ENCODE measurements at regions not wholly inside any gene's neighbourhood (a gene's known extent, or its start where the extent isn't known, plus 50 kb on each side); places are given as distances from the start of the nearest gene placed in this dataset.

DNA sequence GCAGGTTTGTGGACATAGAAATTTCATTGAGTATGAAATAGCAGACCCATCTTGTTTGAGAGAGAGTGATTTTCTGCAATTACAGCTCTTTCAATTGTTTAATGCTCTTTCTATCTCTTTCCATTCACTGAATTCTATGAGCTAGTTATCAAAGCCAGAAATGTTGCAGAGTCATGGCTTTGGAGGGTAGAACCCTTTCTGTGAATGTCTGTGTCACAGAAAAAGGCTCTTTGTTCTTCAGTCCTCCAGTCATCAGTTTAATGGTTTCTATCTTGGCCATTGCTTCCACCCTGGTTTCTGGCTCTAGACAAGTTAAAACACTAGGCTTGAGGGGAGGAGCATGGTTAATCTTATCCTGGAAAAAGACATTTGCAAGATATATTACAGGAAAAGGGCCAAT, 655.0 kb downstream of the STK39 start:
- Histone ChIP-seq H2AFZ (ENCODE audit: low read depth, low read length) (no peak overlapping the region), H3K36me3 (replicated peaks; ENCODE audit: low read depth, low read length) (no peaks in the 10 kb centered on the region), H3K4me2 (ENCODE audit: low read length) (no peak overlapping the region), H3K79me2 (ENCODE audit: low read length) (no peaks in the 10 kb centered on the region), H3K27ac (ENCODE audit: low read length) (no peak overlapping the region), H3K4me1 (ENCODE audit: low read length) (peaks cover 18% of the 10 kb centered on the region), H3K9ac (ENCODE audit: low read length) (no peak overlapping the region), H4K20me1 (ENCODE audit: insufficient read depth, low read length) (no peaks in the 10 kb centered on the region), H3K9me3 (ENCODE audit: insufficient read depth, low read length) (no peaks in the 10 kb centered on the region), H3K4me3 (ENCODE audit: low read length) (no peak overlapping the region), H3K27me3 (ENCODE audit: low read depth, low read length) (no peaks in the 10 kb centered on the region)
- TF ChIP-seq EZH2phosphoT487 (IDR thresholded peaks at IDR 0.05; ENCODE audit: low read depth) = no peak
- TF ChIP-seq, protein P1, sequence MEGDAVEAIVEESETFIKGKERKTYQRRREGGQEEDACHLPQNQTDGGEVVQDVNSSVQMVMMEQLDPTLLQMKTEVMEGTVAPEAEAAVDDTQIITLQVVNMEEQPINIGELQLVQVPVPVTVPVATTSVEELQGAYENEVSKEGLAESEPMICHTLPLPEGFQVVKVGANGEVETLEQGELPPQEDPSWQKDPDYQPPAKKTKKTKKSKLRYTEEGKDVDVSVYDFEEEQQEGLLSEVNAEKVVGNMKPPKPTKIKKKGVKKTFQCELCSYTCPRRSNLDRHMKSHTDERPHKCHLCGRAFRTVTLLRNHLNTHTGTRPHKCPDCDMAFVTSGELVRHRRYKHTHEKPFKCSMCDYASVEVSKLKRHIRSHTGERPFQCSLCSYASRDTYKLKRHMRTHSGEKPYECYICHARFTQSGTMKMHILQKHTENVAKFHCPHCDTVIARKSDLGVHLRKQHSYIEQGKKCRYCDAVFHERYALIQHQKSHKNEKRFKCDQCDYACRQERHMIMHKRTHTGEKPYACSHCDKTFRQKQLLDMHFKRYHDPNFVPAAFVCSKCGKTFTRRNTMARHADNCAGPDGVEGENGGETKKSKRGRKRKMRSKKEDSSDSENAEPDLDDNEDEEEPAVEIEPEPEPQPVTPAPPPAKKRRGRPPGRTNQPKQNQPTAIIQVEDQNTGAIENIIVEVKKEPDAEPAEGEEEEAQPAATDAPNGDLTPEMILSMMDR (IDR thresholded peaks at IDR 0.05; ENCODE audit: low read depth, low read length) = no peak

DNA sequence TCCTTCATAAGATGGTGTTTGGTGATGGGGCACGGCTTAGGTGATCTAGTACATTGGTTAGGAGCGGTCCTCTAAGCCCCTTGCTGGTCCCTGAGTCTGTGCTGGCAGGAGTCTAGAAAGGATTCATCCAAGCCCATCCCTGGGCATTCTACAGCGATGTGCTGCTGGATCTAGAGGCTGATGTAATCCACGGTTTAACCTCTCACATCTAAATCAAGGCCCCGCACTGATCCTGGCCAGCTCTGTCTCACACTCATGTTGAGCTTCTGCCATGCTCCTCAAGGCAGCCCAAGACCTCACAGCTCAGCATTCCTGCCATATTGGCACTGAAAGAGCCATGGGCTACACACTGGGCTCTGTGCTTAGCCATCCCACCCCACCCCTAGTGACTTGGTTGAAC, 664.8 kb downstream of the STK39 start:
- no peaks in the 10 kb centered on the region for H3K36me3 ChIP-seq (replicated peaks; ENCODE audit: low read depth, low read length)
- H3K4me3 ChIP-seq (ENCODE audit: low read length) = no peak overlapping the region
- H2AFZ ChIP-seq (ENCODE audit: low read depth, low read length) = no peak overlapping the region
- no peaks in the 10 kb centered on the region for H4K20me1 ChIP-seq (ENCODE audit: insufficient read depth, low read length)
- H3K9me3 ChIP-seq (ENCODE audit: insufficient read depth, low read length) = no peaks in the 10 kb centered on the region
- no peaks in the 10 kb centered on the region for H3K79me2 ChIP-seq (ENCODE audit: low read length)
- H3K9ac ChIP-seq (ENCODE audit: low read length) = no peak overlapping the region
- no peak overlapping the region for H3K27ac ChIP-seq (ENCODE audit: low read length)
- peaks cover 11% of the 10 kb centered on the region for H3K4me1 ChIP-seq (ENCODE audit: low read length)
- no peak for TF ChIP-seq EZH2phosphoT487 (IDR thresholded peaks at IDR 0.05; ENCODE audit: low read depth)
- TF ChIP-seq, protein P1 (IDR thresholded peaks at IDR 0.05; ENCODE audit: low read depth, low read length) = no peak
- no peak overlapping the region for H3K4me2 ChIP-seq (ENCODE audit: low read length)
- H3K27me3 ChIP-seq (ENCODE audit: low read depth, low read length) = no peaks in the 10 kb centered on the region

DNA sequence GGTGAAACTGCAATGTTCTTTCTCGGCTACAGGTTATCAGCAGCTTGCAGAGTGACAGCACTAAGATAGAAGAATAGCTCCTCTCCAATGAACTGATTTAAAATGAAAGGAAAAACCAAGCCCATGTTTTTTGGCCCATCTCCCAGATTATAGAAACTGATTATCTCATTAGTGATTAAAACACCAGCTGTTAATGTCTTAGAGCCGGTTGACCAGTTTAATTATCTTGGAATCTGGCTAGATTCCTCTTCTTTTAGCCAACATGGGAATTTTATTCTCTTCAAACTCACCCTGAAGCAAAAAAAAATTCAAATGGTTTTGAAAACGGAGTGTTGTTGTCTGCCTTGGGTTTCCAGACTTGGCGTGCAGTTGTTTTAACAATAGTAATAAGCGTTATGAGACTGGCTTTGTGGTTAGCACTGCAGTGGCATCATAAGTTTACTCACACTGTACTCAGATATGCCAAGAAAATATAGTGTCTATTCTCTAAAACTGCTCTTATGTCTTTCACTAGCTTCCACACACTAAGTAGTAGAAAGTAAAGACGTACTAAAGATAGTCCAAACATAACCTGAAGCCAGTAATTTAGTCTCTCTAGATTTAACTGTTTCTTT, 665.3 kb downstream of the STK39 start:
- H3K4me2 ChIP-seq (ENCODE audit: low read length) = peak overlapping the region; percentile 24; the same call in 1 of the 2 replicates
- no peaks in the 10 kb centered on the region for H3K9me3 ChIP-seq (ENCODE audit: insufficient read depth, low read length)
- no peak overlapping the region for H3K27ac ChIP-seq (ENCODE audit: low read length)

DNA sequence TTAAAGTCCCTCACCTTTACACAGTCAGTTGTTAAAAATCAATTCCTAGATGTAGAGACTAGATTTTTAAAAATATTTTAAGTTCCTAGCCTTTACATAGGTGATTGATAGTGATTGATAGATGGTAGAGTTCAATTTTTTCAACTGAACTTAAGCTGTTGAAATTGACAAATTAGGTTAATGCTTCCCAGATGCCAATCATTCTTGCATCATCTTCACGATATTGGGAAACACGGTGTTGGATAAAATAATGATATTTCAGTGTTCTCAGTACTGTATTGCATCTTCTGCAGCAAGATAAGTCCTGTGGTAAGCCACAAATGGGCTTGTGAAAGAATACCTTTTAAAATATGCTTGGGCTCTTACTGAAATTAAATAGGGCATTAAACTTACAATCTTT, 667.6 kb downstream of the STK39 start:
- no peaks in the 10 kb centered on the region for H4K20me1 ChIP-seq (ENCODE audit: insufficient read depth, low read length)
- H2AFZ ChIP-seq (ENCODE audit: low read depth, low read length) = no peak overlapping the region
- TF ChIP-seq EZH2phosphoT487 (IDR thresholded peaks at IDR 0.05; ENCODE audit: low read depth) = no peak
- TF ChIP-seq, protein P1 (IDR thresholded peaks at IDR 0.05; ENCODE audit: low read depth, low read length) = no peak
- H3K36me3 ChIP-seq (replicated peaks; ENCODE audit: low read depth, low read length) = no peaks in the 10 kb centered on the region
- H3K27ac ChIP-seq (ENCODE audit: low read length) = no peak overlapping the region
- H3K9me3 ChIP-seq (ENCODE audit: insufficient read depth, low read length) = no peaks in the 10 kb centered on the region
- peaks cover 11% of the 10 kb centered on the region for H3K4me1 ChIP-seq (ENCODE audit: low read length)
- no peaks in the 10 kb centered on the region for H3K79me2 ChIP-seq (ENCODE audit: low read length)
- no peaks in the 10 kb centered on the region for H3K27me3 ChIP-seq (ENCODE audit: low read depth, low read length)
- H3K4me2 ChIP-seq (ENCODE audit: low read length) = no peak overlapping the region
- no peak overlapping the region for H3K4me3 ChIP-seq (ENCODE audit: low read length)
- H3K9ac ChIP-seq (ENCODE audit: low read length) = no peak overlapping the region

More for the DNA sequence above, 665.3 kb downstream of the STK39 start:
- Histone ChIP-seq H3K27me3 (ENCODE audit: low read depth, low read length) (no peaks in the 10 kb centered on the region), H3K4me1 (ENCODE audit: low read length) (peaks cover 11% of the 10 kb centered on the region), H3K36me3 (replicated peaks; ENCODE audit: low read depth, low read length) (no peaks in the 10 kb centered on the region), H3K4me3 (ENCODE audit: low read length) (no peak overlapping the region), H3K9ac (ENCODE audit: low read length) (no peak overlapping the region), H2AFZ (ENCODE audit: low read depth, low read length) (no peak overlapping the region), H3K79me2 (ENCODE audit: low read length) (no peaks in the 10 kb centered on the region), H4K20me1 (ENCODE audit: insufficient read depth, low read length) (no peaks in the 10 kb centered on the region)
- TF ChIP-seq, protein P1 (IDR thresholded peaks at IDR 0.05; ENCODE audit: low read depth, low read length) = no peak
- no peak for TF ChIP-seq EZH2phosphoT487 (IDR thresholded peaks at IDR 0.05; ENCODE audit: low read depth)

All from OCI-LY3 (cell line).